ENCODE measurements at regions not wholly inside any gene's neighbourhood (a gene's known extent, or its start where the extent isn't known, plus 50 kb on each side); places are given as distances from the start of the nearest gene placed in this dataset.
"Not testable (repeated sequence)": the region's sequence is repeated elsewhere in the genome, so short reads cannot be mapped to it uniquely, and the experiment has no call there.

- no peaks in the 10 kb centered on the region for H3K4me1 ChIP-seq
- TF ChIP-seq POLR2AphosphoS5 (IDR thresholded peaks at IDR 0.05) = no peak
- no peak for TF ChIP-seq CTCF (IDR thresholded peaks at IDR 0.05)
- no peak for TF ChIP-seq POLR2A (IDR thresholded peaks at IDR 0.05)
- no peak for TF ChIP-seq EP300 (IDR thresholded peaks at IDR 0.05)
- no peak overlapping the region for H3K27ac ChIP-seq
These were observed 185.8 kb upstream of the PRSS1 start for GRCh38 chr7:142563470-142563869.

GRCh38 chr7:142562688-142563087, 186.6 kb upstream of the PRSS1 start:
- DNase-seq = no peak
- 22 to 45% (median 33%) methylated on average over 1 of the region's 1 CpG for WGBS, 5 donors
- intact Hi-C loops (cut with DNase I; ENCODE audit: low total_unique reads) = no loop called here

More at GRCh38 chr7:142563470-142563869, 185.8 kb upstream of the PRSS1 start:
- intact Hi-C loops (cut with DNase I; ENCODE audit: low total_unique reads) = no loop called here
- no peak for DNase-seq
- Histone ChIP-seq H3K9me3 (no peaks in the 10 kb centered on the region), H3K4me3 (no peak overlapping the region), H3K27me3 (no peaks in the 10 kb centered on the region), H3K36me3 (no peaks in the 10 kb centered on the region)
- WGBS, 5 donors = 81 to 100% (median 93%) methylated on average over 1 of the region's 1 CpG

DNA sequence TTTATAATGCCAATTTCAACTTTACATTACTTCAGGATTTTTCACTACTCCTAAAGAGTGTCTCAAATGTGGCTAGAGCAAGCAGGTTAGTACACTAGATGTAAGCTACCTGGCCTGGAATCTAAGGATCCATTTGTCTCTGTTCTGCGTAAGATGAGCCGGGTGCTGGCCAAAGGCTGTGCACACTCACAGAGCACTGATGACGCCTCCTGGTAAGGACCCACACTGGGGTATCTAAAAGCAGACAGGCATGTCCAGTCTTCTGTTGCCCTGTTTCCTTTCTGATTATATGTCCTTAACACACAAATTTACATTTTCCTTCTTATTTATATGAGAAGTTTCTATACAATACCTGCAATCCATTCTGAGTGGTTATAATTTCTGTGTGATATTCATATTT, 187.9 kb upstream of the PRSS1 start:
- H3K36me3 ChIP-seq; H3K27ac ChIP-seq; intact Hi-C loops (cut with DNase I; ENCODE audit: low total_unique reads); H3K4me1 ChIP-seq; H3K4me3 ChIP-seq; DNase-seq; H3K9me3 ChIP-seq; H3K27me3 ChIP-seq: not testable (repeated sequence)
- WGBS, 5 donors = 81 to 86% (median 84%) methylated on average over 3 of the region's 3 CpGs

More at GRCh38 chr7:142562688-142563087, 186.6 kb upstream of the PRSS1 start:
- Histone ChIP-seq H3K36me3 (no peaks in the 10 kb centered on the region), H3K9me3 (no peaks in the 10 kb centered on the region), H3K4me3 (no peak overlapping the region), H3K27ac (no peak overlapping the region), H3K4me1 (no peaks in the 10 kb centered on the region), H3K27me3 (peaks cover 0 to 5% (median 0%) of the 10 kb centered on the region in 3 donors)
- TF ChIP-seq EP300 (IDR thresholded peaks at IDR 0.05) (no peak), POLR2A (IDR thresholded peaks at IDR 0.05) (no peak), POLR2AphosphoS5 (IDR thresholded peaks at IDR 0.05) (no peak), CTCF (IDR thresholded peaks at IDR 0.05) (no peak)

- H3K4me1 ChIP-seq; H3K9me3 ChIP-seq; H3K27me3 ChIP-seq; H3K4me3 ChIP-seq; intact Hi-C loops (cut with DNase I; ENCODE audit: low total_unique reads); DNase-seq; H3K27ac ChIP-seq; H3K36me3 ChIP-seq: not testable (repeated sequence)
- WGBS, 5 donors = 59 to 85% (median 75%) methylated on average over 3 to 6 of the region's 6 CpGs
These were observed 188.5 kb upstream of the PRSS1 start for GRCh38 chr7:142560770-142561169.

DNA sequence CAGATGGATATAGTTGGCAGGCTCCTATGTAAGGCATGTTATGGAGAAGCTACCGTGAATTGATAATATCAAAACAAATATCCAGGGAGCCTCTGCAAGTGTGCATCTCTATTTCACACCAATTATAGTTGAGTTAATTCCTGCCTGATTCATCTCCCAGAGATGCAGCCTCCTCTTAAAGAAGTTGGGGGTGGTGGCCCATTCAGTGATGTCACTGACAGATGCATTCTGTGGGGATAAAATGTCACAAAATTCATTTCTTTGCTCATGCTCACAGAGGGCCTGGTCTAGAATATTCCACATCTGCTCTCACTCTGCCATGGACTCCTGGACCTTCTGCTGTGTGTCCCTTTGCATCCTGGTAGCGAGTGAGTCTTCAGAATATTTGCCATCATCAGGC, 189.1 kb upstream of the PRSS1 start:
- Histone ChIP-seq H3K9me3 (no peaks in the 10 kb centered on the region), H3K36me3 (no peaks in the 10 kb centered on the region), H3K4me3 (no peak overlapping the region), H3K27ac (no peak overlapping the region), H3K27me3 (peaks cover 0 to 5% (median 0%) of the 10 kb centered on the region in 3 donors), H3K4me1 (peaks cover 0 to 7% (median 0%) of the 10 kb centered on the region in 4 donors)
- intact Hi-C loops (cut with DNase I; ENCODE audit: low total_unique reads) = no loop called here
- TF ChIP-seq POLR2AphosphoS5 (IDR thresholded peaks at IDR 0.05) = no peak
- TF ChIP-seq EP300 (IDR thresholded peaks at IDR 0.05) = no peak
- TF ChIP-seq POLR2A (IDR thresholded peaks at IDR 0.05) = no peak
- TF ChIP-seq CTCF (IDR thresholded peaks at IDR 0.05) = no peak
- 79 to 92% (median 89%) methylated on average over 2 of the region's 2 CpGs for WGBS, 5 donors
- no peak for DNase-seq
